H9 (cell line): ENCODE measurements at regions not wholly inside any gene's neighbourhood (a gene's known extent, or its start where the extent isn't known, plus 50 kb on each side); places are given as distances from the start of the nearest gene placed in this dataset.

Experiments used
- DNase-seq: peaks from one replicate; pipeline ENCODE4 v3.0.0-alpha.2; 2017
- H2AFZ ChIP-seq: one replicate; pipeline ENCODE4 v1.6.1; 2013; ENCODE audit warnings: mild to moderate bottlenecking, low read length, control low read depth, moderate library complexity
- H2AK5ac ChIP-seq: 2 replicates; pipeline ENCODE4 v1.6.1; 2013; ENCODE audit warnings: low read length, control low read depth, mixed read lengths; ENCODE audit not compliant: insufficient read length
- H2BK120ac ChIP-seq: one replicate; pipeline ENCODE4 v1.6.1; 2013; ENCODE audit warnings: low read depth, mild to moderate bottlenecking, low read length, control low read depth, inconsistent platforms; ENCODE audit not compliant: poor library complexity, severe bottlenecking
- H2BK12ac ChIP-seq: 2 replicates; pipeline ENCODE4 v1.6.1; 2013; ENCODE audit warnings: low read length, control low read depth, mixed read lengths, low read depth; ENCODE audit not compliant: insufficient read length
- H2BK15ac ChIP-seq: 2 replicates; pipeline ENCODE4 v1.6.1; 2013; ENCODE audit warnings: low read depth, low read length, control low read depth
- H2BK20ac ChIP-seq: one replicate; pipeline ENCODE4 v1.6.1; 2013; ENCODE audit warnings: low read depth, mild to moderate bottlenecking, low read length, control low read depth, inconsistent platforms; ENCODE audit not compliant: poor library complexity, severe bottlenecking
- H2BK5ac ChIP-seq: 2 replicates; pipeline ENCODE4 v1.6.1; 2013; ENCODE audit warnings: low read length, control low read depth, mixed read lengths; ENCODE audit not compliant: insufficient read length
- H3K14ac ChIP-seq: 2 replicates; pipeline ENCODE4 v1.6.1; 2013; ENCODE audit warnings: low read length, control low read depth; ENCODE audit not compliant: insufficient read depth
- H3K18ac ChIP-seq: 2 replicates; pipeline ENCODE4 v1.6.1; 2013; ENCODE audit warnings: low read depth, mild to moderate bottlenecking, mixed read lengths, low read length, control low read depth; ENCODE audit not compliant: insufficient read length
- H3K23ac ChIP-seq: 2 replicates; pipeline ENCODE4 v1.6.1; 2013; ENCODE audit warnings: low read length, control low read depth, mixed read lengths, low read depth; ENCODE audit not compliant: insufficient read length
- H3K23me2 ChIP-seq: 2 replicates; pipeline ENCODE4 v1.6.1; 2013; ENCODE audit warnings: low read depth, mild to moderate bottlenecking, mixed read lengths, low read length, control low read depth; ENCODE audit not compliant: insufficient read length, poor library complexity, severe bottlenecking
- H3K27ac ChIP-seq: 2 replicates; pipeline ENCODE4 v1.5.1; 2013; ENCODE audit warnings: low read length, control low read depth, mixed read lengths, low read depth; ENCODE audit not compliant: insufficient read length
- H3K27me3 ChIP-seq: 2 replicates; pipeline ENCODE4 v1.6.1; 2013; ENCODE audit warnings: low read length, control low read depth, inconsistent platforms; ENCODE audit not compliant: insufficient read depth
- H3K4ac ChIP-seq: 2 replicates; pipeline ENCODE4 v1.6.1; 2013; ENCODE audit warnings: low read depth, mild to moderate bottlenecking, control low read depth, inconsistent platforms, low read length, moderate library complexity
- H3K4me1 ChIP-seq: 2 replicates; pipeline ENCODE4 v1.6.1; 2013; ENCODE audit warnings: low read length, control low read depth, inconsistent platforms; ENCODE audit not compliant: insufficient read depth
- H3K4me2 ChIP-seq: 2 replicates; pipeline ENCODE4 v1.6.1; 2013; ENCODE audit warnings: low read length, control low read depth, mixed read lengths; ENCODE audit not compliant: insufficient read length, insufficient read depth
- H3K56ac ChIP-seq: 2 replicates; pipeline ENCODE4 v1.6.1; 2013; ENCODE audit warnings: low read depth, mild to moderate bottlenecking, mixed read lengths, low read length, control low read depth; ENCODE audit not compliant: insufficient read length
- H3K79me1 ChIP-seq: 2 replicates; pipeline ENCODE4 v1.6.1; 2013; ENCODE audit warnings: low read depth, mild to moderate bottlenecking, moderate library complexity, low read length, control low read depth, inconsistent platforms; ENCODE audit not compliant: insufficient read depth, poor library complexity, severe bottlenecking
- H3K79me2 ChIP-seq: 2 replicates; pipeline ENCODE4 v1.6.1; 2013; ENCODE audit warnings: low read length, control low read depth, inconsistent platforms; ENCODE audit not compliant: insufficient read depth
- H3K9ac ChIP-seq: 2 replicates; pipeline ENCODE4 v1.6.1; 2013; ENCODE audit warnings: low read length, control low read depth, mixed read lengths; ENCODE audit not compliant: insufficient read length; ENCODE audit errors: extremely low read depth
- H3K9me3 ChIP-seq: one replicate; pipeline ENCODE4 v1.6.1; 2013; ENCODE audit warnings: low read depth, low read length, inconsistent platforms; ENCODE audit not compliant: control insufficient read depth
- H3T11ph ChIP-seq: one replicate; pipeline ENCODE4 v1.6.1; 2013; ENCODE audit warnings: mild to moderate bottlenecking, low read length, control low read depth, inconsistent platforms
- H4K20me1 ChIP-seq: one replicate; pipeline ENCODE4 v1.6.1; 2013; ENCODE audit not compliant: control insufficient read depth, insufficient read length, insufficient read depth
- H4K5ac ChIP-seq: 2 replicates; pipeline ENCODE4 v1.6.1; 2013; ENCODE audit warnings: low read depth, mild to moderate bottlenecking, mixed read lengths, low read length, control low read depth; ENCODE audit not compliant: insufficient read length
- H4K8ac ChIP-seq: replicated peaks from 2 replicates; pipeline ENCODE4 v1.6.1; 2013; ENCODE audit warnings: low read length, control low read depth, mixed read lengths, low read depth; ENCODE audit not compliant: insufficient read length
- H4K91ac ChIP-seq: 2 replicates; pipeline ENCODE4 v1.6.1; 2013; ENCODE audit warnings: low read depth, mild to moderate bottlenecking, moderate library complexity, mixed read lengths, low read length, control low read depth; ENCODE audit not compliant: insufficient read length
- H3K27ac Mint-ChIP-seq, 3 experiments: 2 replicates in 2 of 3; 3 replicates in 1 of 3; pipeline ENCODE4 v1.8.0; 2020 to 2021; ENCODE audit warnings: mixed read lengths in 3 of 3, mild to moderate bottlenecking in 1 of 3, moderate library complexity in 1 of 3
- H3K27me3 Mint-ChIP-seq: 2 replicates; pipeline ENCODE4 v1.8.0; 2021; ENCODE audit warnings: low read depth, mild to moderate bottlenecking, moderate library complexity, mixed read lengths
- H3K36me3 Mint-ChIP-seq, 3 experiments: 2 replicates in 2 of 3; 3 replicates in 1 of 3; pipeline ENCODE4 v1.8.0; 2020 to 2021; ENCODE audit warnings: low read depth in 3 of 3, mixed read lengths in 3 of 3; ENCODE audit not compliant: insufficient read depth in 1 of 3
- H3K4me1 Mint-ChIP-seq, 2 experiments: 2 replicates each; pipeline ENCODE4 v1.8.0; 2020; ENCODE audit warnings: mixed read lengths in 2 of 2
- H3K4me3 Mint-ChIP-seq, 2 experiments: 2 replicates in 1 of 2; 3 replicates in 1 of 2; pipeline ENCODE4 v1.8.0; 2020 to 2021; ENCODE audit warnings: mild to moderate bottlenecking in 2 of 2, mixed read lengths in 2 of 2, moderate library complexity in 1 of 2
- H3K9me3 Mint-ChIP-seq, 2 experiments: 2 replicates in 1 of 2; 3 replicates in 1 of 2; pipeline ENCODE4 v1.8.0; 2020; ENCODE audit warnings: mild to moderate bottlenecking in 2 of 2, mixed read lengths in 2 of 2, moderate library complexity in 1 of 2
- WGBS: extraction: QIAGEN DNeasy Blood & Tissue Kit; methylation state at CpG from one replicate; pipeline ENCODE4 v1.1.7; 2013; ENCODE audit warnings: missing lambda C conversion rate, low lambda C conversion rate, mixed read lengths; ENCODE audit not compliant: insufficient read length; ENCODE audit errors: extremely low coverage; 5-methylcytosine and 5-hydroxymethylcytosine counted together
- TF ChIP-seq, protein P1 (sequence below): fragments of 200-600 bp; sonication (generic); conservative IDR thresholded peaks from 3 replicates; pipeline ENCODE4 v1.8.0; 2021; ENCODE audit warnings: antibody characterized with exemption, mild to moderate bottlenecking

DNA sequence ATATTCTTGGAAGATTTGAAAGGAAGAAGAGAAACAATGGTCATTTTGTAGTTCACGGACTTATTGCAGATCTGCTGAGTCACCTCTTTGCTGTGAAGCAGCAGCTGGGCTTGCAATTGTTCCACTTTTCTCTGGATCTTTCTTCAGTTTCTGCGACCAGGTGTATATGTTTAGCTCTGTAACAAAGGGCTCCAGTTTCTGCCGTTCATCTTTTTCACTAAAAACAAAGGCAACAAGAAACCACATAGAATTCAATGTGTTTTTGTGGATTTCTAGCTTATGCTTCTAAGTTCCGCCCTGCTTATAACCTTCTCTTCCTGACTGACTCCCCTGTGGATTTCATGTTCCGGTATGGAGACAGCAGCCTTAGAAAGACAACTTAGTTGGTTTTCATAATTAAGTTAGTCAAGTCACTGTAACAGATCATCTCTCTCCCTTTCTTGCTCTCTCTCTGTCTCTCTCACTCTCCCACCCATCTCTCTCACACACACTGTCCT, 121.6 kb upstream of the EPHA5 start:
- Histone ChIP-seq H3K23me2 (no peaks in the 10 kb centered on the region), H3K9me3 (no peaks in the 10 kb centered on the region), H2BK5ac (no peak overlapping the region), H3K4ac (no peak overlapping the region), H3K79me1 (no peaks in the 10 kb centered on the region), H2AK5ac (no peak overlapping the region), H4K91ac (no peak overlapping the region), H3K23ac (no peak overlapping the region), H3K27me3 (no peaks in the 10 kb centered on the region), H4K20me1 (no peaks in the 10 kb centered on the region), H2BK15ac (no peak overlapping the region), H3K79me2 (no peaks in the 10 kb centered on the region), H4K8ac (no peak overlapping the region), H3K4me2 (no peak overlapping the region), H3K27ac (no peak overlapping the region), H3K18ac (no peak overlapping the region), H3K4me1 (no peaks in the 10 kb centered on the region), H4K5ac (no peak overlapping the region), H3T11ph (no peak overlapping the region), H3K9ac (no peak overlapping the region), H2AFZ (peak overlapping the region; percentile 87), H2BK12ac (no peak overlapping the region), H3K56ac (no peak overlapping the region), H3K14ac (no peak overlapping the region), H2BK120ac (no peak overlapping the region), H2BK20ac (peak overlapping the region; percentile 90)
- no peak for DNase-seq
- WGBS: no CpG with 5 or more reads among the region's 5 CpGs
- Mint-ChIP-seq H3K36me3 (no peaks in the 10 kb centered on the region; a peak in 1 of 7 replicates), H3K4me1 (peaks cover 9 to 11% of the 10 kb centered on the region in 2 experiments), H3K27ac (peak overlapping the region; percentile 0 to 25 (median 8); a peak in 2 of 7 replicates), H3K9me3 (no peaks in the 10 kb centered on the region; a peak in 1 of 5 replicates), H3K27me3 (no peaks in the 10 kb centered on the region), H3K4me3 (no peak overlapping the region)
- TF ChIP-seq, protein P1, sequence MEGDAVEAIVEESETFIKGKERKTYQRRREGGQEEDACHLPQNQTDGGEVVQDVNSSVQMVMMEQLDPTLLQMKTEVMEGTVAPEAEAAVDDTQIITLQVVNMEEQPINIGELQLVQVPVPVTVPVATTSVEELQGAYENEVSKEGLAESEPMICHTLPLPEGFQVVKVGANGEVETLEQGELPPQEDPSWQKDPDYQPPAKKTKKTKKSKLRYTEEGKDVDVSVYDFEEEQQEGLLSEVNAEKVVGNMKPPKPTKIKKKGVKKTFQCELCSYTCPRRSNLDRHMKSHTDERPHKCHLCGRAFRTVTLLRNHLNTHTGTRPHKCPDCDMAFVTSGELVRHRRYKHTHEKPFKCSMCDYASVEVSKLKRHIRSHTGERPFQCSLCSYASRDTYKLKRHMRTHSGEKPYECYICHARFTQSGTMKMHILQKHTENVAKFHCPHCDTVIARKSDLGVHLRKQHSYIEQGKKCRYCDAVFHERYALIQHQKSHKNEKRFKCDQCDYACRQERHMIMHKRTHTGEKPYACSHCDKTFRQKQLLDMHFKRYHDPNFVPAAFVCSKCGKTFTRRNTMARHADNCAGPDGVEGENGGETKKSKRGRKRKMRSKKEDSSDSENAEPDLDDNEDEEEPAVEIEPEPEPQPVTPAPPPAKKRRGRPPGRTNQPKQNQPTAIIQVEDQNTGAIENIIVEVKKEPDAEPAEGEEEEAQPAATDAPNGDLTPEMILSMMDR: no peak
